SK-N-SH (cell line): ENCODE measurements at regions not wholly inside any gene's neighbourhood (a gene's known extent, or its start where the extent isn't known, plus 50 kb on each side); places are given as distances from the start of the nearest gene placed in this dataset.

ENCODE experiments used
- CTCF ChIA-PET: fragments of 300-600, 350-600 bp; formaldehyde crosslinking; extraction: SDS; loops from one replicate; lab custom pipeline; 2021; lab: Yijun Ruan, JAX
- POLR2A ChIA-PET: fragments of 350-600 bp; sonication (Branson Sonifier 250); formaldehyde crosslinking; extraction: SDS; loops from one replicate; lab custom pipeline; 2020; ENCODE audit warnings: antibody characterized with exemption, inconsistent platforms; lab: Yijun Ruan, JAX
- DNase-seq: peaks from one replicate; pipeline ENCODE4 v3.0.0; 2012
- H2AFZ ChIP-seq: fragments of 200-600 bp; sonication (generic); 2 replicates; pipeline ENCODE4 v1.8.1; 2016; ENCODE audit warnings: antibody characterized with exemption, mild to moderate bottlenecking, low read depth
- H3F3A ChIP-seq: fragments of 200-600 bp; sonication (generic); replicated peaks from 2 replicates; pipeline ENCODE3; 2016; ENCODE audit warnings: antibody characterized with exemption, mild to moderate bottlenecking; ENCODE audit not compliant: insufficient read depth
- H3K27ac ChIP-seq, 2 experiments: fragments of 200-500 bp in 1 of 2; fragments of 200-600 bp in 1 of 2; sonication (Bioruptor generic) in 1 of 2; sonication (generic), shearing (Covaris generic) in 1 of 2; 2 replicates each; pipeline versions ENCODE4 v1.5.1 to v1.6.1; 2014 to 2016; ENCODE audit warnings: low read depth in 2 of 2, inconsistent platforms in 1 of 2, low read length in 1 of 2, mild to moderate bottlenecking in 1 of 2, mixed read lengths in 1 of 2
- H3K27me3 ChIP-seq: fragments of 200-600 bp; sonication (generic), shearing (Covaris generic); 2 replicates; pipeline ENCODE4 v1.6.1; 2016; ENCODE audit warnings: mixed run types; ENCODE audit not compliant: insufficient read depth
- H3K36me3 ChIP-seq, 2 experiments: fragments of 200-500 bp in 1 of 2; fragments of 200-600 bp in 1 of 2; sonication (Bioruptor generic) in 1 of 2; sonication (generic) in 1 of 2; replicated peaks in 1 of 2; 2 replicates each; pipeline versions ENCODE3 to v1.5.1; 2014 to 2016; ENCODE audit warnings: low read length in 1 of 2, mild to moderate bottlenecking in 1 of 2; ENCODE audit not compliant: insufficient read depth in 2 of 2, control insufficient read depth in 1 of 2
- H3K4me1 ChIP-seq, 2 experiments: fragments of 200-500 bp in 1 of 2; fragments of 200-600 bp in 1 of 2; sonication (Bioruptor generic) in 1 of 2; sonication (generic), shearing (Covaris generic) in 1 of 2; 2 replicates each; pipeline versions ENCODE4 v1.5.1 to v1.6.1; 2014 to 2016; ENCODE audit warnings: low read depth in 1 of 2, low read length in 1 of 2, mixed run types in 1 of 2; ENCODE audit not compliant: insufficient read depth in 2 of 2, control insufficient read depth in 1 of 2
- H3K4me2 ChIP-seq: fragments of 200-600 bp; sonication (generic), shearing (Covaris generic); 2 replicates; pipeline ENCODE4 v1.6.1; 2017; ENCODE audit warnings: mixed run types
- H3K4me3 ChIP-seq, 2 experiments: fragments of 200-500 bp in 1 of 2; fragments of 200-600 bp in 1 of 2; sonication (Bioruptor generic) in 1 of 2; sonication (generic), shearing (Covaris generic) in 1 of 2; 2 replicates each; pipeline versions ENCODE4 v1.5.1 to v1.8.1; 2014 to 2016; ENCODE audit warnings: low read depth in 2 of 2, inconsistent platforms in 1 of 2, low read length in 1 of 2, mild to moderate bottlenecking in 1 of 2, mixed read lengths in 1 of 2, moderate library complexity in 1 of 2
- H3K79me2 ChIP-seq: fragments of 200-600 bp; sonication (generic); 2 replicates; pipeline ENCODE4 v1.8.1; 2017; ENCODE audit warnings: mild to moderate bottlenecking; ENCODE audit not compliant: insufficient read depth
- H3K9ac ChIP-seq: fragments of 200-600 bp; sonication (generic); 2 replicates; pipeline ENCODE4 v1.6.1; 2017; ENCODE audit warnings: mixed run types
- H3K9me2 ChIP-seq: fragments of 200-600 bp; sonication (generic); 2 replicates; pipeline ENCODE4 v1.6.1; 2017; ENCODE audit warnings: mixed run types
- H3K9me3 ChIP-seq: fragments of 200-600 bp; sonication (generic); 2 replicates; pipeline ENCODE4 v1.6.1; 2017; ENCODE audit warnings: mixed run types, mild to moderate bottlenecking, moderate library complexity
- H4K20me1 ChIP-seq: fragments of 200-600 bp; sonication (generic); 2 replicates; pipeline ENCODE4 v1.6.1; 2017; ENCODE audit warnings: mild to moderate bottlenecking, mixed run types; ENCODE audit not compliant: insufficient read depth
- ELF1 ChIP-seq: IDR thresholded peaks from 2 replicates; pipeline ENCODE4 v1.4.0; 2012
- FOXM1 ChIP-seq: IDR thresholded peaks from 2 replicates; pipeline ENCODE4 v1.4.0; 2012; ENCODE audit warnings: low read depth, mild to moderate bottlenecking
- GABPA ChIP-seq: IDR thresholded peaks from 2 replicates; pipeline ENCODE4 v1.4.0; 2012; ENCODE audit warnings: low read depth, mild to moderate bottlenecking
- JUND ChIP-seq: IDR thresholded peaks from 2 replicates; pipeline ENCODE4 v1.4.0; 2012
- MXI1 ChIP-seq: IDR thresholded peaks from 2 replicates; pipeline ENCODE4 v1.6.1; 2012; ENCODE audit warnings: mild to moderate bottlenecking, low read depth, low read length, improper control_type of control experiment
- PBX3 ChIP-seq: IDR thresholded peaks from 2 replicates; pipeline ENCODE4; 2012
- REST ChIP-seq: IDR thresholded peaks from 2 replicates; pipeline ENCODE4 v1.6.1; 2012; ENCODE audit warnings: mild to moderate bottlenecking, low read depth, low read length, moderate library complexity
- RXRA ChIP-seq: IDR thresholded peaks from 2 replicates; pipeline ENCODE4 v1.4.0; 2012; ENCODE audit warnings: low read depth, mild to moderate bottlenecking, borderline replicate concordance
- TCF12 ChIP-seq: IDR thresholded peaks from 2 replicates; pipeline ENCODE4 v1.4.0; 2012
- TEAD4 ChIP-seq: IDR thresholded peaks from 2 replicates; pipeline ENCODE4 v1.4.0; 2012; ENCODE audit warnings: mild to moderate bottlenecking, borderline replicate concordance; ENCODE audit not compliant: insufficient read depth
- WGBS: methylation state at CpG from one replicate; pipeline ENCODE4 v1.1.6; 2017; ENCODE audit warnings: low lambda C conversion rate; 5-methylcytosine and 5-hydroxymethylcytosine counted together

GRCh38 chr12:23335593-23335992, 613.9 kb downstream of the SOX5 start:
- ChIA-PET POLR2A (no interaction called here), CTCF (interaction anchor here (2.0 kb wide), 1 partner anchor 16 kb away, joined by 4 read pairs; no protein-coding TSS in a partner anchor)
- H3K27me3 ChIP-seq = no peaks in the 10 kb centered on the region
- peaks cover 0 to 8% of the 10 kb centered on the region in 2 experiments; a peak in 1 of 4 replicates for H3K4me1 ChIP-seq
- no peak overlapping the region for H3K27ac ChIP-seq
- H4K20me1 ChIP-seq = no peaks in the 10 kb centered on the region
- TF ChIP-seq JUND (no peak), TCF12 (no peak), RXRA (no peak), FOXM1 (no peak), ELF1 (no peak), TEAD4 (no peak)
- no peak overlapping the region for H3K9ac ChIP-seq
- no peaks in the 10 kb centered on the region for H3F3A ChIP-seq
- DNase-seq = no peak
- WGBS = 40% methylated on average over 3 of the region's 3 CpGs
- H3K79me2 ChIP-seq = no peaks in the 10 kb centered on the region
- H3K4me3 ChIP-seq = no peak overlapping the region
- H3K9me3 ChIP-seq = no peaks in the 10 kb centered on the region
- no peaks in the 10 kb centered on the region for H3K36me3 ChIP-seq
- no peak overlapping the region for H3K4me2 ChIP-seq
- no peak overlapping the region for H2AFZ ChIP-seq
- H3K9me2 ChIP-seq = no peaks in the 10 kb centered on the region

DNA sequence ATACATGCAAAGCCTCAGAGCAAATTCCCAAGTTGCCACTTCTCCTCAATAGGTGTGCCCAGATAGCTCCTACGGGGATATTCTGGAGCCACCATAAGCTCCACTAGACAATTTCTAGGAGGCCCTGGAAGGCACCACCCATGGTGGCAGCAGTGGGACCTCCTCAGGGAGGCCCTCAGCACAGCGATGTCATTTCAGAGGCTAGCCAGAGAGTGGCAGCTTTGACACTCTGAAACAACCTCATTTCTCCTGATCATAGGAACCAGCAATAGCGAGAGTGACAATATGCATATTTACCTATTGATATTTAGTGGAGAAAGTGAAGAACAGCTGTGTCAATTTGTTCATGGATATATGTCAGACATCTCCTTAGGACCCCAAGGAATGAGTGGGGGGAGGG, 612.3 kb downstream of the SOX5 start:
- 32% methylated on average over 3 of the region's 3 CpGs for WGBS
- Histone ChIP-seq H3K4me2 (no peak overlapping the region), H3K27me3 (no peaks in the 10 kb centered on the region), H3K79me2 (no peaks in the 10 kb centered on the region), H2AFZ (no peak overlapping the region), H3K9me3 (no peaks in the 10 kb centered on the region), H3K27ac (no peak overlapping the region)
- POLR2A ChIA-PET = no interaction called here
- DNase-seq = no peak
- no peak for TF ChIP-seq GABPA
- no peak for TF ChIP-seq TCF12
- TF ChIP-seq ELF1 = no peak
- no peak for TF ChIP-seq MXI1
- no peak for TF ChIP-seq RXRA
- TF ChIP-seq TEAD4 = no peak
- no peak for TF ChIP-seq REST
- no peak for TF ChIP-seq PBX3
- TF ChIP-seq, all 33 proteins: peak for 0
- H3K4me3 ChIP-seq = no peak overlapping the region
- CTCF ChIA-PET = interaction anchor here (2.0 kb wide), 1 partner anchor 15 kb away, joined by 4 read pairs; no protein-coding TSS in a partner anchor
- no peaks in the 10 kb centered on the region for H3K9me2 ChIP-seq
- peaks cover 0 to 9% of the 10 kb centered on the region in 2 experiments; a peak in 1 of 4 replicates for H3K4me1 ChIP-seq
- no peaks in the 10 kb centered on the region for H3F3A ChIP-seq
- H3K9ac ChIP-seq = no peak overlapping the region
- no peaks in the 10 kb centered on the region for H4K20me1 ChIP-seq
- H3K36me3 ChIP-seq = no peaks in the 10 kb centered on the region
